ENCODE measurements at regions not wholly inside any gene's neighbourhood (a gene's known extent, or its start where the extent isn't known, plus 50 kb on each side); places are given as distances from the start of the nearest gene placed in this dataset.
A peak's percentile ranks its signal among the peaks of the same experiment; 100 is the strongest.

- DNase-seq (ENCODE audit: low read depth in 2 of 2), result peak in 1 of 2 donors; percentile 3
Observed at GRCh38 chr14:34931206-34931605, 51.6 kb upstream of the SRP54 start.

GRCh38 chr14:34930591-34931091, 52.2 kb upstream of the SRP54 start:
- no peak for DNase-seq (ENCODE audit: low read depth in 2 of 2)

- DNase-seq (ENCODE audit: low read depth in 2 of 2), result no peak
Observed at GRCh38 chr14:34926552-34926951, 51.4 kb upstream of the BAZ1A start.
